ENCODE measurements at regions not wholly inside any gene's neighbourhood (a gene's known extent, or its start where the extent isn't known, plus 50 kb on each side); places are given as distances from the start of the nearest gene placed in this dataset.

GRCh38 chr6:104604685-104605084, 255.0 kb downstream of the HACE1 start:
- no peaks in the 10 kb centered on the region for H3K27me3 ChIP-seq (ENCODE audit: insufficient read depth, insufficient read length)
- no peaks in the 10 kb centered on the region for H3K9me3 ChIP-seq (ENCODE audit: insufficient read depth, low read length)
- no peak overlapping the region for H3K9ac ChIP-seq (ENCODE audit: insufficient read length, low read depth)
- no peak for TF ChIP-seq SUZ12 (IDR thresholded peaks at IDR 0.05; ENCODE audit: extremely low read depth, insufficient read depth, insufficient read length)
- no peak for TF ChIP-seq YY1 (IDR thresholded peaks at IDR 0.05; ENCODE audit: insufficient read depth, insufficient read length)
- no peak for TF ChIP-seq ZNF274 (IDR thresholded peaks at IDR 0.05; ENCODE audit: low read depth, low read length)
- no peaks in the 10 kb centered on the region for H3K4me1 ChIP-seq (ENCODE audit: insufficient read depth, insufficient read length)
- DNase-seq (ENCODE audit: low read depth, low spot score), result no peak
- no peaks in the 10 kb centered on the region for H3K36me3 ChIP-seq (ENCODE audit: insufficient read depth, insufficient read length, low read length)
- no peak overlapping the region for H3K4me3 ChIP-seq (ENCODE audit: insufficient read length, low read depth)

DNA sequence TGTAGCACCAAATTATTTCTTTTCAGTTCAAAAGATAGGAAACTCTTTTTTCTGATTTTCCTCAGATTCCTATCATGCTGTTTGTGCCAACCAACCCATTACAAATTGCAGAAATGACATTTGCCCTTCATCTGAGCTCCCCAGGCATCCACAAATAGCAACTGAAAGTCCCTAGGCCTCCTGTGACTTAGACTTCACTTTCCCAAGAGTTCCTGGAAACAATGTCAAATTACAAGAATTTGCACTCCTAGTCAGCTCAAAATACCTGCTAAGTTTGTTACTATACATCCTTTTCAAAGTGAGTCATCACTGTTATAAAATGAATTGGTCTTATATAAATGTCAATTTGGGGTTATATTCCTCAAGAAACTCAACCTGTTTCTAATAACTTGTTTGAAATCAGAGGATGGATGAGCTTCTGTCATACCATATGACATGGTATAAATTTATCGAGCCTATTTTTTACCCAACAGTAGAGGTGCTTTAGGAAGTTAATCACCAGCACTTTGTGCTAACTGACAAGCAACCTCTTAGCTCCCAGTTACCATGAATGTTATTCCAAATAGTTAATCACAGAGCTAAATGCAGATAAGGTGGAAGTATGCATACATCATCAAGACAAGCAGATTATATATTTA, 256.5 kb downstream of the HACE1 start:
- H3K9ac ChIP-seq (ENCODE audit: insufficient read length, low read depth), result no peak overlapping the region
- H3K9me3 ChIP-seq (ENCODE audit: insufficient read depth, low read length), result no peaks in the 10 kb centered on the region
- no peak for TF ChIP-seq ZNF274 (IDR thresholded peaks at IDR 0.05; ENCODE audit: low read depth, low read length)
- TF ChIP-seq SUZ12 (IDR thresholded peaks at IDR 0.05; ENCODE audit: extremely low read depth, insufficient read depth, insufficient read length), result no peak
- TF ChIP-seq YY1 (IDR thresholded peaks at IDR 0.05; ENCODE audit: insufficient read depth, insufficient read length), result no peak
- no peaks in the 10 kb centered on the region for H3K36me3 ChIP-seq (ENCODE audit: insufficient read depth, insufficient read length, low read length)
- no peaks in the 10 kb centered on the region for H3K4me1 ChIP-seq (ENCODE audit: insufficient read depth, insufficient read length)
- H3K4me3 ChIP-seq (ENCODE audit: insufficient read length, low read depth), result no peak overlapping the region
- no peaks in the 10 kb centered on the region for H3K27me3 ChIP-seq (ENCODE audit: insufficient read depth, insufficient read length)
- no peak for DNase-seq (ENCODE audit: low read depth, low spot score)

DNA sequence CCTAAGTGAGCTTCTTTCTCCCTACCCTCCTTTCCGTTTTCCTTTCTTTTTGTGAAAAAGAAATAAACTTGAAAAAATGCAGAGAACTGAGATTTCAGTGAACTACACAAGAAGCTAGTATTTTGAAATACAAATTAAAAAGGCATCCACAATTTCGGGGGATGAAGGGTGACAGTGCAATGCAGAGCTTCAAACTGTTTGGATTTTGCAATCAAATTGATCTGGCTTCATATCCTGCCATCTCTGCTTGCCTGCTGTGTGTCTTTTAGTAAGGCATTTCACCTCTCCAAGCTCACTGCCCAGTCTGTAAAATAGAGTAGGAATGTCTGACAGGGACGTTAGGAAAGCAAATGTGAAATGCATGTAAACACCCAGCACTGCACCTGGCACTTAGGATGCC, 258.0 kb downstream of the HACE1 start:
- no peaks in the 10 kb centered on the region for H3K36me3 ChIP-seq (ENCODE audit: insufficient read depth, insufficient read length, low read length)
- no peak for DNase-seq (ENCODE audit: low read depth, low spot score)
- no peaks in the 10 kb centered on the region for H3K9me3 ChIP-seq (ENCODE audit: insufficient read depth, low read length)
- H3K4me3 ChIP-seq (ENCODE audit: insufficient read length, low read depth), result no peak overlapping the region
- H3K27me3 ChIP-seq (ENCODE audit: insufficient read depth, insufficient read length), result no peaks in the 10 kb centered on the region
- TF ChIP-seq YY1 (IDR thresholded peaks at IDR 0.05; ENCODE audit: insufficient read depth, insufficient read length) (no peak), ZNF274 (IDR thresholded peaks at IDR 0.05; ENCODE audit: low read depth, low read length) (no peak), SUZ12 (IDR thresholded peaks at IDR 0.05; ENCODE audit: extremely low read depth, insufficient read depth, insufficient read length) (no peak)
- H3K4me1 ChIP-seq (ENCODE audit: insufficient read depth, insufficient read length), result no peaks in the 10 kb centered on the region
- no peak overlapping the region for H3K9ac ChIP-seq (ENCODE audit: insufficient read length, low read depth)

DNA sequence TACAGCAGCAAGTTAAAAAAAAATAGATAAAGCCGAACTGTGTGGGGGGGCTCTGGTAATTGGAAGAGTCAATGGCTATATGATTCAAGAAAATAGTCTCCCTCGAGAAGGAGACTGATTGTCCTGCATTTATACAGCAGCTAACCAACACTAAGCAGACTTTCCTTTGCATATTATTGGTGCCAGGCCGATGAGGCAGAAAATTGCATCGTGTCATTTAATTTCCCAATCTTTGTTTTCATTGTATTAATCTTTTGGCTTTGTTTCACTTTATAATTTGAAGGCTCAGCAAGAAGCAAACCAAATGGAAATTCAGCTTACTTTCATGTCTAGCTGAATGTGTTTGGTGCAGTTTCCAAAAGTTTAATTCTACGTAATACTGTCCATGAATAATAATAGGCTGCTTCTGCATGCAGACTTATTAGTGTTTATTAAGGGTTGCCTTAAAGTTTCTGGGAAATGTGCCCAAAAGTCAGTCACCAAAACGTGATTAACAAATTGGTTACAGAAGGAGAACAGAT, 258.5 kb downstream of the HACE1 start:
- no peak for DNase-seq (ENCODE audit: low read depth, low spot score)

DNA sequence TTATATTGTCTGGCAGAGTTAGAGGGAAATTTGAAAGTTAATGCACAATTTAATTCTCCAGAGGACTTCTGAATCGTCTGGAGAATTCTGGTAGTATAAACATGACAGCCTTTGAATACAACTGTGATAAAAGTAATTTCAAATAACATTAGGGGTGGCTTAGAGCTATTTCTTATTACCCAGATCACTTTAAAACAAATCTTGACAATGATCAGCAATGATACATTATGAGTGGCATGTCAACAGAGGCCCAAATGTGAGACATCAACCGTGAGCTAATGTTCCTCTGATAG, 259.1 kb downstream of the HACE1 start:
- no peak overlapping the region for H3K4me3 ChIP-seq (ENCODE audit: insufficient read length, low read depth)
- no peak for DNase-seq (ENCODE audit: low read depth, low spot score)
- H3K27me3 ChIP-seq (ENCODE audit: insufficient read depth, insufficient read length), result no peaks in the 10 kb centered on the region
- H3K9ac ChIP-seq (ENCODE audit: insufficient read length, low read depth), result no peak overlapping the region
- no peaks in the 10 kb centered on the region for H3K36me3 ChIP-seq (ENCODE audit: insufficient read depth, insufficient read length, low read length)
- H3K9me3 ChIP-seq (ENCODE audit: insufficient read depth, low read length), result no peaks in the 10 kb centered on the region
- TF ChIP-seq ZNF274 (IDR thresholded peaks at IDR 0.05; ENCODE audit: low read depth, low read length) (no peak), YY1 (IDR thresholded peaks at IDR 0.05; ENCODE audit: insufficient read depth, insufficient read length) (no peak), SUZ12 (IDR thresholded peaks at IDR 0.05; ENCODE audit: extremely low read depth, insufficient read depth, insufficient read length) (no peak)
- H3K4me1 ChIP-seq (ENCODE audit: insufficient read depth, insufficient read length), result no peaks in the 10 kb centered on the region

More for the DNA sequence above, 258.5 kb downstream of the HACE1 start:
- no peaks in the 10 kb centered on the region for H3K9me3 ChIP-seq (ENCODE audit: insufficient read depth, low read length)
- no peak overlapping the region for H3K4me3 ChIP-seq (ENCODE audit: insufficient read length, low read depth)
- H3K27me3 ChIP-seq (ENCODE audit: insufficient read depth, insufficient read length), result no peaks in the 10 kb centered on the region
- TF ChIP-seq ZNF274 (IDR thresholded peaks at IDR 0.05; ENCODE audit: low read depth, low read length), result no peak
- TF ChIP-seq SUZ12 (IDR thresholded peaks at IDR 0.05; ENCODE audit: extremely low read depth, insufficient read depth, insufficient read length), result no peak
- TF ChIP-seq YY1 (IDR thresholded peaks at IDR 0.05; ENCODE audit: insufficient read depth, insufficient read length), result no peak
- H3K4me1 ChIP-seq (ENCODE audit: insufficient read depth, insufficient read length), result no peaks in the 10 kb centered on the region
- H3K9ac ChIP-seq (ENCODE audit: insufficient read length, low read depth), result no peak overlapping the region
- H3K36me3 ChIP-seq (ENCODE audit: insufficient read depth, insufficient read length, low read length), result no peaks in the 10 kb centered on the region

- no peak for DNase-seq (ENCODE audit: low read depth, low spot score)
- Histone ChIP-seq H3K9me3 (ENCODE audit: insufficient read depth, low read length) (no peaks in the 10 kb centered on the region), H3K27me3 (ENCODE audit: insufficient read depth, insufficient read length) (no peaks in the 10 kb centered on the region), H3K36me3 (ENCODE audit: insufficient read depth, insufficient read length, low read length) (no peaks in the 10 kb centered on the region), H3K9ac (ENCODE audit: insufficient read length, low read depth) (no peak overlapping the region), H3K4me3 (ENCODE audit: insufficient read length, low read depth) (no peak overlapping the region), H3K4me1 (ENCODE audit: insufficient read depth, insufficient read length) (no peaks in the 10 kb centered on the region)
- TF ChIP-seq YY1 (IDR thresholded peaks at IDR 0.05; ENCODE audit: insufficient read depth, insufficient read length) (no peak), SUZ12 (IDR thresholded peaks at IDR 0.05; ENCODE audit: extremely low read depth, insufficient read depth, insufficient read length) (no peak), ZNF274 (IDR thresholded peaks at IDR 0.05; ENCODE audit: low read depth, low read length) (no peak)
Observed at GRCh38 chr6:104599821-104600638, 259.7 kb downstream of the HACE1 start.

DNA sequence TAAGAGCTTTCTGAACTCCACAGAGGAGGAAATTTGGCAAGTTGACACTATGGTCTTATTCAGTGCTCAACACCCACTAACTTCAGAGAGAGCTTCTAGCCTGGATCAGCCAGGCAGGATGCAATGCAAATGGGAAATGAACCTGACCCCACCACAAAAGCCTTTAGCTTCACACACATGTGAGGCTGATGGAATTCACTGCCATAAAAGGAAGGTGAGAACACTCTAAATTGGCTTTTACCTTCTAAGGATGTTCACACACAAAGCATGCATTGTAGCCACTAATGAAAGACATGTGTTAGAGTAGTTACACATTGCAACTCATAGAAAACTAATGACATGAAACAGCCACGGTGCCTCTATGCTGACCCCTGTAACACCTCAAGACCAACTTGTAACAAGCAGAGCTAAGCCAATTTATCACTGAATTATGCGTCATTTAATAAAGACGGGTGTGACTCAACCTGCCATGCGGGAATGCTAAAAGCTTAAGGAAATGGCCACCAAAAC, 262.1 kb downstream of the HACE1 start:
- Histone ChIP-seq H3K27me3 (ENCODE audit: insufficient read depth, insufficient read length) (no peaks in the 10 kb centered on the region), H3K4me1 (ENCODE audit: insufficient read depth, insufficient read length) (no peaks in the 10 kb centered on the region), H3K9me3 (ENCODE audit: insufficient read depth, low read length) (no peaks in the 10 kb centered on the region), H3K36me3 (ENCODE audit: insufficient read depth, insufficient read length, low read length) (no peaks in the 10 kb centered on the region), H3K4me3 (ENCODE audit: insufficient read length, low read depth) (no peak overlapping the region), H3K9ac (ENCODE audit: insufficient read length, low read depth) (no peak overlapping the region)
- no peak for DNase-seq (ENCODE audit: low read depth, low spot score)
- TF ChIP-seq YY1 (IDR thresholded peaks at IDR 0.05; ENCODE audit: insufficient read depth, insufficient read length), result no peak
- no peak for TF ChIP-seq ZNF274 (IDR thresholded peaks at IDR 0.05; ENCODE audit: low read depth, low read length)
- no peak for TF ChIP-seq SUZ12 (IDR thresholded peaks at IDR 0.05; ENCODE audit: extremely low read depth, insufficient read depth, insufficient read length)
